GM10266 (cell line): ENCODE measurements at regions not wholly inside any gene's neighbourhood (a gene's known extent, or its start where the extent isn't known, plus 50 kb on each side); places are given as distances from the start of the nearest gene placed in this dataset.

ENCODE experiments used
- DNase-seq: peaks from one replicate; pipeline ENCODE4 v3.0.0; 2012; ENCODE audit errors: extremely low spot score
- CTCF ChIP-seq: IDR thresholded peaks from 2 replicates; pipeline ENCODE4 v1.5.1; 2012; ENCODE audit warnings: mild to moderate bottlenecking, low read depth; ENCODE audit not compliant: control insufficient read depth, insufficient read depth; ENCODE audit errors: missing control alignments

DNA sequence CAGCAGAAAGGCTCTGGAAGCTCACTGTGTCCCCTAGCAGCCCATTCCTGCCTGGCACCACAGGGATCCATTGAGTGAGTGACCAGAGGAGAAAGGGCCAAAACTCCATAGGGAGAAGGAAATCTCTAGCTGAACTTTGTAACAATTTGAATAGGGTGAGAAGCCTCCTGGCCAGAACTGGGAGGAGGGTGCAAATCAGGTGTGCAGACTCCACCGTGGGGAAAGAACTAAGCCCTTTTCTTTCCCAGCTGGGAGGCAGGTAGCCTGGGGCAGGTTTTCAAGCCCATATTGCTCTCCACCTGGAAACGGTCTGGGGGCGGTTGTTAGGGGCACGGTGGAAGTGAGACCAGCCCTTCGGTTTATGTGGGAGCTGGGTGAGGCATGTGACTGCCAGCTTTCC is 227.2 kb downstream of the SNCA start:
- DNase-seq: no peak
- TF ChIP-seq CTCF: no peak

DNA sequence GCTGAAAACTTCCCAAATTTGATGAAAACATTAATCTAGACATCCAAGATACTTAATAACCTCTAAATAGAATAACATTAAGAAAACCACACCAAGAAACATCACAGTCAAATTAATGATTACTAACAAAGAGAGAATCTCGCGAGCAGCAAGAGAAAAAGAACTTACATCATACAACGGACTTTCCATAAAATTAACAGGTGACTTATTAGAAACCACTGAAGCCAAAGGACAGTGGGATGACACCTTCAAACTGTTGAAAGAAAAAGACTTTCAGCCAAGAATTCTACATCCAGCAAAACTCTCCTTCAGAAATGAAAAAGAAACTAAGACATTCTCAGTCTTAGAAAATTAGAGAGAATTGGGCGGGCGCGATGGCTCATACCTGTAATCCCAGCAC is 232.0 kb downstream of the SNCA start:
- DNase-seq: no peak
- TF ChIP-seq CTCF: no peak

DNA sequence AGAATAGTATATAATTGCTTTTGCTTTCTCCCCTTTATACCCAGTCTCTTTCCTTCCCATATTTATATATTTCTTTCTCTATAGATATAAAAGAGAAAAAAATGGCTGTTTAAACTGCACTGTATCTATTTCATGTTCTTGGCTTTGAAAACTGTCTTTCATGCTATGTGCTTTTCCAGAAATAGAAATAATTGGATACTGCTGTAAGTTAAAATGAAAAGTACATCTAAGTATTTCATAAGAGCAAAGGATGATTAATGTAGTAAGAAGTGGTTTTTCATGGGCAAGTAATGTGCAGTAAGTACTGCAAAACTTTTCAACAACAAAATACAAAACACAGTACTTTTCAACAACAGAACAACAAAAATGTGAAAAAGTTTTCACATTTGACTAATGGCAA is 237.9 kb downstream of the SNCA start:
- DNase-seq: no peak
- TF ChIP-seq CTCF: no peak

GRCh38 chr4:89598602-89599001 is 238.4 kb downstream of the SNCA start:
- no peak for DNase-seq
- no peak for TF ChIP-seq CTCF

DNA sequence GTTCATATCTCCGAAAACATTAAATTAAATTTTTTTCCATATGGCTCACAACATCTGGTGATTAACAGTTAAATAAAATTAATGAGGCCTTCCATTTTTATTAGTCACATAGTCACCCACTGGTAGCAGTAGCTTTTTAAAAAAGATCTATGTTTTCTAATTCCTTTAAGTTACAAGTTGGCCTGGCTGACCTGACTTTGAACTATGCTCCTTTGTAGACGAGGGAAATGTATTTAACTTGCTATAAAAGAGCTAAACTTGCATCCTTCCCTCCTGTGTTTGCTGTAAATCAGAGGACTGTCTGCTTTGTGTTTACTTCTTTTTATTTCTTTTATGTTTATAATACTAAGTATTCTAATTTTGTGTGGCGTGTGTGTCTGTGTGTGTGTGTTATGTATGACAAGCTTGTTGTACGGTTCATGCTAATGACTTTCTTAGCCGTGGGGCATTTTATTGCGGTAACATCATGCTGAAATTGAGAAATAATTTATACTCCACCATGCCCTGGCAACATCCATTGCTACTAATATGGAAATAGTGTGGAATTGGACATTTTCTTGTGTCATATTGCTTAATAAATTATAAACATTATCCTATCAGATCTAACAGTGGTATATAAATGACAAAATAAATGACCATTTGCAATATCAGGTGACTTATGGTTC is 241.7 kb downstream of the SNCA start:
- TF ChIP-seq CTCF: no peak
- no peak for DNase-seq

DNA sequence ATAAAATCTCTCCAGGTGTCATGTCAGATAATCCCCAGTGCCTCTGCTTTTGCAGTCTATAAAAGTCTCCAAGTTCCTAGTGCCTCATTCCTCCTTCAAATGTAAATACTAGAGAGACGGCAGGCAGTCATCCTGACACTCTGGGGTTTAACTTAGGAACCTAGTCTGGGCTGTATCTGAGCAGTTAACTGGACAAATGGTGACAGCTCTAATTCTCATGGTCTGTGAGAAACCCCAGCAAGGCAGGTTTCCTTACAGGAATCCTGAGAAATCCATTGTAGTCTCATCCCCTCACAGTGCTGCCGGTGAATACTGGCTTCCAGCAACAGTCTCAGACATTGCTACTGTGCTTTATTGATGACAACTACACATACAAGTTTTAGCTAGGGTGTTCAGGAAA is 246.8 kb downstream of the SNCA start:
- TF ChIP-seq CTCF: no peak
- DNase-seq: no peak

DNA sequence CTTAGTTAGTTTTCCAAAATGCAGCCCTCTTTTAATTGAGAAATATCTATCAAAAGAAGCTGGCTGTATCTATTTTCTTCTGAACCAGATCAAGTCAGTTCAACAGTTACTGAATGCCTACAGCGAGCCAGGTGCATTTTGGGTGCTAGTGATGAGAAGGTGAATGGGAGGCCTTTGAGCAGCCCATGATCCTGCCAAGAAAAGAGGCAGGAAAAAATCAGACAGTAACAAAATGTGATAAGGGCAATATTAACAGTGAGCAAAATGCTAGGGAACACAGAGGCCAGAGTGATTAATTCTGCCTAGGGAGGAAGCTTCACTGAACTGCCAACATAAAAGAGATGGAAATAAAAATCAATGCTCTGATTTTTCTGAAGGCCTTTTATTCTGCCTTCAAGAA is 248.5 kb downstream of the SNCA start:
- TF ChIP-seq CTCF: no peak
- DNase-seq: no peak
